LNCaP clone FGC (cell line): ENCODE measurements at regions not wholly inside any gene's neighbourhood (a gene's known extent, or its start where the extent isn't known, plus 50 kb on each side); places are given as distances from the start of the nearest gene placed in this dataset.
"Not testable (repeated sequence)": the region's sequence is repeated elsewhere in the genome, so short reads cannot be mapped to it uniquely, and the experiment has no call there.

ENCODE experiments used
- DNase-seq: peaks from one replicate; pipeline ENCODE4 v3.0.0-alpha.2; 2011; ENCODE audit warnings: low read depth
- H3K4me3 ChIP-seq: 2 replicates; pipeline ENCODE4 v1.5.1; 2011; ENCODE audit warnings: mild to moderate bottlenecking, low read depth, low read length, control low read depth
- CTCF ChIP-seq: IDR thresholded peaks from 2 replicates; pipeline ENCODE4 v1.5.1; 2012; ENCODE audit warnings: mild to moderate bottlenecking; ENCODE audit not compliant: control insufficient read depth, insufficient read depth; ENCODE audit errors: extremely low read depth

- no peak overlapping the region for H3K4me3 ChIP-seq
- DNase-seq: no peak
- no peak for TF ChIP-seq CTCF
These were observed 401.2 kb downstream of the PTH2R start for GRCh38 chr2:208807756-208808155.

- DNase-seq, H3K4me3 ChIP-seq: not testable (repeated sequence)
These were observed 405.3 kb downstream of the PTH2R start for GRCh38 chr2:208811885-208812284.

GRCh38 chr2:208819190-208819589 is 412.6 kb downstream of the PTH2R start:
- no peak for DNase-seq
- no peak for TF ChIP-seq CTCF
- no peak overlapping the region for H3K4me3 ChIP-seq

GRCh38 chr2:208820014-208820688 is 413.6 kb downstream of the PTH2R start:
- peak; percentile 15 for DNase-seq
- peak; percentile 54 for TF ChIP-seq CTCF
- H3K4me3 ChIP-seq: no peak overlapping the region

GRCh38 chr2:208827109-208827508 is 420.5 kb downstream of the PTH2R start:
- TF ChIP-seq CTCF: no peak
- no peak overlapping the region for H3K4me3 ChIP-seq
- no peak for DNase-seq

GRCh38 chr2:208827549-208828221 is 421.1 kb downstream of the PTH2R start:
- DNase-seq: no peak
- no peak for TF ChIP-seq CTCF
- H3K4me3 ChIP-seq: no peak overlapping the region

GRCh38 chr2:208830203-208830602 is 423.6 kb downstream of the PTH2R start:
- H3K4me3 ChIP-seq: no peak overlapping the region
- peak; percentile 53 for DNase-seq
- no peak for TF ChIP-seq CTCF
